ENCODE measurements at regions not wholly inside any gene's neighbourhood (a gene's known extent, or its start where the extent isn't known, plus 50 kb on each side); places are given as distances from the start of the nearest gene placed in this dataset.
A peak's percentile ranks its signal among the peaks of the same experiment; 100 is the strongest.
"Not testable (repeated sequence)": the region's sequence is repeated elsewhere in the genome, so short reads cannot be mapped to it uniquely, and the experiment has no call there.

DNA sequence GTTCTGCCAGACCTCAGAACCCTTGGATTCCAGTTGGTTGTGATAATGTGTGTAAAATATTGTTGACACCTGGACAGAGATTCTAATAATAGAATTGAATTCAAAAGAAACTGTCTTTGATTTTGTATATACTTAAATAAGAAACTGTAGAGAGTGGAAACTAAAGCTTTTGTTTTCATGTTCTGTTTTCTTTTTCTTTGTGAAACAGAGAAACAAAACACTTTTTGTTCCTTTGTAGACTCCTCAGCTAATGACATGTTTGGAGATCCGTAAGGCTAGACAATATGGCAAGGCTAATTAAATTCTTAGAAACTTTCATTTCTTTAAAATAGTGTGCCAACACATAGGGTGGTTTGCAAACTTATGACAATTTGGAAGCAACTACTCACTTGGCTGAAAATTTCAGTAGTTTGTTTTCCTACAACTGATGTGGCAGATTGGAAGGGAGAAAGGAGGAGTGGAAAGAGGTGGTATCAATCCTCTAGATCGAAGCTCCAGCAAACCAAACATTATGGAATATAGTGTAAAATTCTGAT lies 90.9 kb upstream of the FAT1 start:
- no peak for DNase-seq

GRCh38 chr4:186819342-186820086 lies 95.9 kb upstream of the FAT1 start:
- peak in 1 of 2 donors; percentile 27 for DNase-seq

- no peak for DNase-seq
Measured at GRCh38 chr4:186820391-186820891, 96.8 kb upstream of the FAT1 start.

DNA sequence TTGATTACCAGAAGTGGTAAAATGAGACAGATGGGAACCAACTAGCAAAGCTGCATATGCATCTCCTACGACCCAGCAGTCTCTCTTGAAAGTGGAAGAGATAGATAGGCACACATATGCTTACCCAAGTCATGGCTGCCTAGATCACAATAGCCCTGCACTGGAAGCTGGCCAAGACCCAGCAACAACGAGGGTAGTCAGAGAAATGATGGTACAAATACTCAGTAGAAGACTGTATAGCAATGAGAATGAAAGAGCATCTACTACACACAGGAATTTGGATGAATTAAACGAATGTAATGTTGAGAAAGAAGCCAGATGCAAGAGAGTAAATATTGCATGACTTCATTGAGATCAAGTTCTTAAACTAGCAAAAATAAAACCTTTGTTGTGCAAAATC lies 100.3 kb upstream of the FAT1 start:
- no peak for DNase-seq

GRCh38 chr4:186825069-186825468 lies 101.4 kb upstream of the FAT1 start:
- DNase-seq, result no peak

GRCh38 chr4:186826006-186826405 lies 102.3 kb upstream of the FAT1 start:
- DNase-seq, result no peak

- DNase-seq, result no peak
Measured at GRCh38 chr4:186826846-186827533, 103.3 kb upstream of the FAT1 start.

DNA sequence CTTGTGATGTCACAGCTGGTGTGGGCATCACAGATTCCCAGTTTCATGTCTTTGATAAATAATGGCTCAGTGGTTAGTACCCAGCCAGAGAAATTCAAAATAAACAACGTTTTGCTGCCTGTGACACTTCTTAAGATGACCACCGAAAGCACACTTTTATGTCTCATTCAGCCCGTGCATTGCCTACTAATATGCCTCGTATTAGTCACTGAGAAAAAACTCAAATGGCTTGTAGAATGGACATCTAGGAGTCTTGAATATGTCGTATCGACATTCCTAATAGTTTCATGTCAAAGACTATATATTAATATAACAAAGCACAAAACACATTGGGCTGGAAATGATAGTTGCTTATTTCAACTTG lies 103.9 kb upstream of the FAT1 start:
- no peak for DNase-seq

DNA sequence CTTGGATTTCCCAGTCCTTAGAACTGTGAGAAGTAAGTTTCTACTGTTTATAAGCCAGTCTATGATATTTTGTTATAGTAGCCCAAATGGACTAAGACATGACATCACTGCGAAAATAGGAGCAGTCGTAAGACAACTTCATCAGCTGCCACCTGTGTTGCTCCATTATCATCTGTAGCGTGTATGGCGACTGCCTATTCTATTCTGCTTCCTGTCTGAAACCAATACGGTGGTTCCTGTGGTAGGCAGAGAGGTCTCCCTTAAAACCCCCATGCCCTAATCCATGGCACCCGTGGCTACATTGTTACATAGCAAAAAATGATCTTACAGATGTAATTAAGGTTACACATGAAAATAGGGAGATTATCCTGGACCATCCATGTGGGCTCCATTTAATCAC lies 105.4 kb upstream of the FAT1 start:
- DNase-seq, result no peak

DNA sequence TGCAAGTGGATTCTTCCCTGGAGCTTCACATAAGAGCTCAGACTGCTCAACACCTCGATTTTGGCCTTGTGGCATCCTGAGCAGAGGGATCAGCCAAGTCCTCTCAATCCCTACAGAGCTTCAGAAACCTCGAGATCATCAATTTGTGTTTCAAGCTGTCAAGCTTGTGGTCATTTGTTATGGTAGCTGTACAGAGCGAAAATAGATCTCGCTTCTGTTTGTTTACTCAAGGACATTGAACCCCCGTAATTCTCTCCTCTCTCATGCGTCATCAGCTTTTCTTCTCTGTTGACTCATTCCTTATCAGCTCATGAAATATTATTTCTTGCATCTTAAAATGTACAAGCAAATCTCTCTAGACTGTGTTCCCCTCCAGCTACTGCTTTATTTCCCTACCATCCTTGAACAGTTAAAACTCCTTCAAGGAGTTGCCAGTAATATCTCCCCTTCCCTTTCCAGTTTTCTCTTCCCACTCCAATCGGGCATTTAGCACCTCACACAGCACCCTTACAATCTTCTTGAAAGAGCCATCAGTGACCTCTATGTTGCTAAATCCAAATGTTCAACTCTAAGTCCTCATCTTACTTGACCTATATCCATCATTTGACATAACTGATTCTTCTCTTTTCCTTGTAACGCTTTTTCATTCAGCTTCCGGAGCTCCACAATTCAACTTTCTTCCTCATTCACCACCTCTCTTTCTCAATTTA lies 106.2 kb upstream of the FAT1 start:
- DNase-seq, result no peak

DNA sequence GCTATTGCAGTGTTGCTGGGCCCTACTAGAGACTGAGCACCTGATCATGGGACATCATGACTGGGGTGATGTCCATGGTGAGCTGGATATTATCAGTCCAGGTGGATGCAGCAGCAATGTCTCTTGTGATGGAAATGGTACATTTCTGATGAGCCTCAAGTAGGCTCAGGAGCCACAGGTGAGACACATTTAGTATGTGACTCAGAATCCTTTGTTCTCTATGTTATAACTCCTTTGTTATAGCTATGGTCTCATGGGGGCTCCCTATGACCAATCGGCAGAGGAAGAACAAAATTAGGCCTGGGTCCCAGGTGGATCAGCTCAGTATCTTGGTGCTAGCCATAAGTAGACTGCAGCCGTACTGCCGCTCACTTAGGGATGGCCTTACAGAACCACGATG lies 107.9 kb upstream of the FAT1 start:
- no peak for DNase-seq

DNA sequence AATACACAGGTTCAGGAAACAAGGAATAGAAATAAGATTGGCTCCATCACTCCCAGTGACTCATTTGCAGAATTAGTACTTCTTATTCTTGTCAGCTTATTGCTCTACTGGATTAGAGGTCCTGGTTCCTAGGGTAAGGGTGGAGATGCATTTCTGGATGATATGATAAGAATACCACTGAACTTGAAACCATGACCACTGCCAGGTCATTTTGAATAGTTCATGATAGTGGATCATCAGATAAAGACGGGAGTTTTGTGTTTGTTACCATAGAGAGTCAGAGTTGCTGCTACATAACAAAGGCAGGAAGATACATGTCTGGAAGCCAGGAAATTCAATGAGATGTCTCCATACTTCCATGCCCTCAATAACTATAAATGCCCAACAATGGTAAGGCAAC lies 109.2 kb upstream of the FAT1 start:
- no peak for DNase-seq

- not testable (repeated sequence) for DNase-seq
Measured at GRCh38 chr4:186837463-186837862, 113.8 kb upstream of the FAT1 start.

DNA sequence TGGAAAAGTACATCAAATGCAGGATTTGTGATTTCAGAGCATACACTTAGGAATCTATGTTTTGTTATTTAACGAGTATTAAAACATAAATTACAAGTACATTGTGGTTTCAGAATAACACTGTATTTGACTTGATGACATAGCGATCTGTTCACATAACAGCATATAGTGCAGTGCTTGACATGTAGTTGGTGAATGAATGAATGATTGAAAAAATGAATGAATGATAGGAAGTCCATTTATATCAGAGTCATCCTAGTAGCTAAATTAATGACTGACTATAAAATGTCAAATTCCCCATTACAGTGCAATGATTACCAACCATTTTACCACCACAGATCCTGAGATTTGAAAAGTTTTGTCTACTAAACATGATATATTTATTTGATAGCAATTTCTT lies 114.6 kb upstream of the FAT1 start:
- no peak for DNase-seq

DNA sequence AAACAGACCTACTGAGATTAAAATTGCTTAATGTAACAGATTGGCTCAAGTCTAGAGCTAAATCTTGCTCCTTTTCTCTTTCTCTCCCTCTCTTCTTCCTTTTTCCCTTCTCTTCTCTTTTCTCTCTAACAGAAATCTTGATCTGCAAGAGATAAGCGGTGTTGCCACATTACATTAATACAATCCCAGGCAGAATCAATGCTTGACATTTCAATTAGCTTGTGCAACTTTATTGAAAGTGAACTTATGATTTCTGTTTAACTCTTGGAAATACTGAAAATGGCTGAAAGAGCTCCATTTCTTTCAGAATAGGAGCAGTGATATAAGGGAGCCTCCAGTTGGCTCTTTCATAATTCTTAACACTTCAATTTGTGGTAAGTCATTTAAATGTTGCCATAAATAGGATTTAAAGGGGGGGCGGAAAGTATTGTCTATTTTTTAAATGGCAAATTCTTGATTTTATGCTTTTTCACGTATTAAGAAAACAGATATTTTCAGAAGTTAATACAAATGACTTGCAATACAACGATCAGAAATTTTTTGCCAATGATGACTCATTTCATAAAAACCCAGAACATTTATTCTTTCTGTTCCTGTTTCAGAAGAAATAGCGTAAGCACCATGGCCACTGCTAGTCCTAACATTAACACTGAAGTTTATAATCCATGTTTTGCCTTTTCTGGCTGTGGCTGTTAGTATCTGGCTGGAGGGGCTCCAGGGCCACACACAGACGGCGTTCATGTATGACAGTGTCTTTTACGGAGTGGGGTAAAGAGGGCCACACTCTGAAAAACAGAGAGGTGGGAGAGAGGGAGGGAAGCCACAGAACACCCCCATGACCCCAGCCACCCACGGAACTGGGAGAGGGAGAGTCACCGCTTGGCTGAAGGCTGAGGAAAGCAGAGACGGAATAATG lies 115.7 kb upstream of the FAT1 start:
- peak in 1 of 2 donors; percentile 7 for DNase-seq

DNA sequence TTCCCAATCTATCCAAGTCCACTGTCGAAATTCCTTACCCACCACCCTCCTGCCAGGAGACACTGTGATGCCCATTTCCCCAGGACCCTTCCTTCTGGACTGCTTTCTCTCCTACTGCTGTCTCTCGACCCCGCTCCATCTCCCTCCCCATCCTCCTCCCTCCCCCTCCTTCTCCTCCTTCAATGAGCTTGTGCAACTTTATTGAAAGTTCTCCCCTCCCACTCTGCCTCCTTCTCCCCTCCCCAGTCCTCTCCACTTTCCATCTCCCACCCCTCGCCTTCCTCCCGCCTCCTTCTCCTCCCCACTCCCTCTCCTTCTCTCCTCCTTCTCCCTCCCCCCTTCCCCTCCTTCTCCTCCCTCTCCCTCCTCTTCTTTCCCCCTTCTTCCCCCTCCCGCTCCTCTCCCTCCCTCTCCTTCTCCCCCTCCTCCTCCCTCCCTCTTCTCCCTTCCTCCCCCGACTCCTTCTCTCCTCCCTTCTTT lies 116.6 kb upstream of the FAT1 start:
- DNase-seq, result no peak

DNA sequence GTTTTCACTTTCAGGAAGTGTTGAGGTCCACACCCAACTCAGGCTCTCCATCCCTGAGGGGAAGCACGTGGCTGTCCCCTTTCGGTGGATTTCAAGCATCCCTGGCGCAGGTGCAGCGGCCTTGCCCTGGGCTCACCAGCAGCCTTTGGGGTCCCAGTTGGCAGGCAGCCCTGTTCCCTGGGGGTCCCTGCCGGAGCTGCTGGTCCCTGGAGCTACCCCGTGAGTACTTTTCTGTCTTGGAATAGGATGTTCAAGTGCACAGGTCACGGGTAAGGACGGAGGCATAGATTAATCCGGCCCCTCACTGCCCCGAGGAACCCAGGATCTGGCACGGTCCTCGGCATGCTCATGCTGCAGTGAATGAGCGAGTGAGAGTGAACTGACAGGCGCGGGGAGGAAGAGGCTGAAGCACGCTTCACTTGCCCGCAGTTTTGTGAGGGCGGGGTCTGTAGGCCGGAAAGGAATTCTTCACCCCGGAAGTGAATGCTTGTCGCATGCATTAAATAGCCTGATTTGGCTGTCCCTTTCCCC lies 117.2 kb upstream of the FAT1 start:
- DNase-seq, result no peak

- DNase-seq, result no peak
Measured at GRCh38 chr4:186844059-186844681, 120.5 kb upstream of the FAT1 start.

- DNase-seq, result peak in 1 of 2 donors; percentile 49
Measured at GRCh38 chr4:186845137-186845842, 121.6 kb upstream of the FAT1 start.

- no peak for DNase-seq
Measured at GRCh38 chr4:186846426-186846825, 122.8 kb upstream of the FAT1 start.
